Liver (tissue), 8 donors: ENCODE measurements at regions not wholly inside any gene's neighbourhood (a gene's known extent, or its start where the extent isn't known, plus 50 kb on each side); places are given as distances from the start of the nearest gene placed in this dataset.

Experiments
- DNase-seq: peaks from one replicate; pipeline ENCODE4 v3.0.0-alpha.2; 2017; ENCODE audit warnings: low spot score
- H3K27ac ChIP-seq, 2 donors: one replicate each; pipeline ENCODE4 v1.7.0; 2013; ENCODE audit warnings: inconsistent platforms in 2 of 2, low read length in 2 of 2, control low read depth in 1 of 2, low read depth in 1 of 2, mild to moderate bottlenecking in 1 of 2
- H3K27me3 ChIP-seq, 4 donors: one replicate each; pipeline versions ENCODE4 v1.6.1 to v1.7.0; 2013; ENCODE audit warnings: low read length in 3 of 4, inconsistent platforms in 1 of 4, mild to moderate bottlenecking in 1 of 4, moderate library complexity in 1 of 4; ENCODE audit not compliant: control insufficient read depth in 4 of 4, insufficient read depth in 4 of 4
- H3K36me3 ChIP-seq, 4 donors: one replicate each; pipeline versions ENCODE4 v1.6.1 to v1.7.0; 2013; ENCODE audit warnings: low read length in 3 of 4, mild to moderate bottlenecking in 3 of 4, low read depth in 1 of 4, moderate library complexity in 1 of 4; ENCODE audit not compliant: control insufficient read depth in 4 of 4, insufficient read depth in 3 of 4
- H3K4me1 ChIP-seq, 4 donors: one replicate each; pipeline versions ENCODE4 v1.6.1 to v1.7.0; 2013; ENCODE audit warnings: low read length in 3 of 4, mild to moderate bottlenecking in 3 of 4, moderate library complexity in 1 of 4; ENCODE audit not compliant: control insufficient read depth in 4 of 4, insufficient read depth in 4 of 4
- H3K4me3 ChIP-seq, 3 donors: one replicate each; pipeline versions ENCODE4 v1.6.1 to v1.7.0; 2013; ENCODE audit warnings: low read length in 3 of 3, control low read depth in 1 of 3, low read depth in 1 of 3, mild to moderate bottlenecking in 1 of 3
- H3K9ac ChIP-seq, 2 donors: one replicate each; pipeline ENCODE4 v1.7.0; 2013; ENCODE audit warnings: low read length in 2 of 2, mild to moderate bottlenecking in 2 of 2, moderate library complexity in 2 of 2, control low read depth in 1 of 2, low read depth in 1 of 2
- H3K9me3 ChIP-seq, 4 donors: one replicate each; pipeline versions ENCODE4 v1.6.1 to v1.7.0; 2013; ENCODE audit warnings: low read length in 3 of 4; ENCODE audit not compliant: control insufficient read depth in 4 of 4
- ATF3 ChIP-seq: IDR thresholded peaks from 2 replicates; pipeline ENCODE4 v1.6.1; 2016; ENCODE audit warnings: antibody characterized with exemption
- FOXA1 ChIP-seq: IDR thresholded peaks from 2 replicates; pipeline ENCODE4 v1.6.1; 2016; ENCODE audit warnings: antibody characterized with exemption
- FOXA2 ChIP-seq: IDR thresholded peaks from 2 replicates; pipeline ENCODE4 v1.6.1; 2016; ENCODE audit warnings: antibody characterized with exemption
- HNF4A ChIP-seq, 2 donors: conservative IDR thresholded peaks; 2 replicates each; pipeline ENCODE4 v1.6.1; 2016; ENCODE audit warnings: antibody characterized with exemption in 2 of 2, mild to moderate bottlenecking in 2 of 2
- HNF4G ChIP-seq: IDR thresholded peaks from 2 replicates; pipeline ENCODE4 v1.6.1; 2016; ENCODE audit warnings: antibody characterized with exemption
- JUND ChIP-seq, 2 donors: IDR thresholded peaks; 2 replicates each; pipeline ENCODE4 v1.6.1; 2016; ENCODE audit warnings: antibody characterized with exemption in 2 of 2
- MAX ChIP-seq: IDR thresholded peaks from 2 replicates; pipeline ENCODE4 v1.6.1; 2016; ENCODE audit warnings: antibody characterized with exemption
- NR2F2 ChIP-seq: IDR thresholded peaks from 2 replicates; pipeline ENCODE4 v1.6.1; 2016; ENCODE audit warnings: antibody characterized with exemption
- RAD21 ChIP-seq, 2 donors: IDR thresholded peaks; 2 replicates each; pipeline ENCODE4 v1.6.1; 2016; ENCODE audit warnings: antibody characterized with exemption in 2 of 2, mild to moderate bottlenecking in 2 of 2
- SP1 ChIP-seq: IDR thresholded peaks from 2 replicates; pipeline ENCODE4 v1.6.1; 2018; ENCODE audit warnings: antibody characterized with exemption, mild to moderate bottlenecking
- TAF1 ChIP-seq: conservative IDR thresholded peaks from 2 replicates; pipeline ENCODE4 v1.6.1; 2016; ENCODE audit warnings: antibody characterized with exemption, mild to moderate bottlenecking
- WGBS: extraction: QIAGEN DNeasy Blood & Tissue Kit; methylation state at CpG from one replicate; pipeline ENCODE4 v1.1.7; 2013; 5-methylcytosine and 5-hydroxymethylcytosine counted together
- TF ChIP-seq, protein P1 (sequence below): IDR thresholded peaks from 2 replicates; pipeline ENCODE4 v1.6.1; 2016; ENCODE audit warnings: antibody characterized with exemption
- TF ChIP-seq, protein P2 (sequence below): IDR thresholded peaks from 2 replicates; pipeline ENCODE4 v1.6.1; 2016; ENCODE audit warnings: antibody characterized with exemption, mild to moderate bottlenecking
- TF ChIP-seq, protein P3 (sequence below): fragments of 150-350 bp; IDR thresholded peaks from 2 replicates; pipeline ENCODE4 v1.5.1; 2017; ENCODE audit warnings: improper control_type of control experiment, low read depth, low read length; ENCODE audit not compliant: missing input control
- donor health status: healthy.
- donor health status: healthy.
- donor health status: healthy.
- donor health status: healthy.
- donor health status: healthy.

- TF ChIP-seq, protein P1, sequence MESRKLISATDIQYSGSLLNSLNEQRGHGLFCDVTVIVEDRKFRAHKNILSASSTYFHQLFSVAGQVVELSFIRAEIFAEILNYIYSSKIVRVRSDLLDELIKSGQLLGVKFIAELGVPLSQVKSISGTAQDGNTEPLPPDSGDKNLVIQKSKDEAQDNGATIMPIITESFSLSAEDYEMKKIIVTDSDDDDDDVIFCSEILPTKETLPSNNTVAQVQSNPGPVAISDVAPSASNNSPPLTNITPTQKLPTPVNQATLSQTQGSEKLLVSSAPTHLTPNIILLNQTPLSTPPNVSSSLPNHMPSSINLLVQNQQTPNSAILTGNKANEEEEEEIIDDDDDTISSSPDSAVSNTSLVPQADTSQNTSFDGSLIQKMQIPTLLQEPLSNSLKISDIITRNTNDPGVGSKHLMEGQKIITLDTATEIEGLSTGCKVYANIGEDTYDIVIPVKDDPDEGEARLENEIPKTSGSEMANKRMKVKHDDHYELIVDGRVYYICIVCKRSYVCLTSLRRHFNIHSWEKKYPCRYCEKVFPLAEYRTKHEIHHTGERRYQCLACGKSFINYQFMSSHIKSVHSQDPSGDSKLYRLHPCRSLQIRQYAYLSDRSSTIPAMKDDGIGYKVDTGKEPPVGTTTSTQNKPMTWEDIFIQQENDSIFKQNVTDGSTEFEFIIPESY = no peak
- no peak for TF ChIP-seq NR2F2
- TF ChIP-seq MAX = no peak
- TF ChIP-seq RAD21 (IDR thresholded peaks at IDR 0.05) = no peak
- TF ChIP-seq TAF1 = no peak
- no peak for TF ChIP-seq JUND (IDR thresholded peaks at IDR 0.05)
- TF ChIP-seq HNF4G = no peak
- TF ChIP-seq SP1 = no peak
Measured at GRCh38 chr10:88165849-88166271, 302.4 kb downstream of the PTEN start (continued).

DNA sequence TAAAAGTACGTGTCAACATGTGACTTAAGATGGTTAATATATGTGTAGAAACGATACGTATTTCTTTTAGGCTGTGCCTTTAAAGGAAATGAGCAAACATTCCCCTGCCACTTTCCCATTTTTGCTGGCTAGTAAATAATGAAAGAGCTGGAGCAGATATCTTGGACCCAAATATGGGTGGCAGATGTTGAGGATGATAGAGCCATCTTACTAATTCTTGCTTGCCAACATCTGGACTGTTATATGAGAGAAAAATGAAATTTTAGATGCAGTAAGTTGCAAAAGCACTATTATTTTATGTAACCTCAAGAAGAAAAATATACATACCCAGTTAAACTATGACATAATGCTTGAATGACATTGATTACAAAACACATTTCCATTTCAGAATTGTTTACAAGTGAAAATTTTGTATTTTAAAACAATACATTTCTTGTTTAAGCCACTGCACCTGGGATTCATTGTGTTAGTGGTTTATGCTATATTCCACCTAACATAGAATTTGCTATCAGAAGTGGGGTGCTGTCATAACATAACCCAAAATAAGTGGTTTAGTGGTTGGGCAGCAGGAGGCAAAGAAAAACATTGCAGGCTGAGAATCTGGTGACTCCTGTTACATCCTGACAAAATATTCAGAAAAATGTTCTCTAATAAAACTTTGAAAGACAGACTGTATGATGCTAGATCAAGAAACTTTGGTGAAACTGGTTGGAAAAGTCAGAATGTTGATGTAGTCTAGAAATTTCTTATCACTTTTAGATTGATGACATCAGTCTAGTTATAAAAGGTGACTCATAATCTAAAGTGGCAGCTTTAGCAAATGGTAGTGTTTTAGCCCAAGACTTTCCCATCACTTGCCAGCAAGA is 305.0 kb downstream of the PTEN start:
- Histone ChIP-seq H3K4me1 (no peaks in the 10 kb centered on the region), H3K9ac (no peak overlapping the region), H3K4me3 (no peak overlapping the region), H3K27me3 (no peaks in the 10 kb centered on the region), H3K9me3 (no peaks in the 10 kb centered on the region), H3K36me3 (no peaks in the 10 kb centered on the region), H3K27ac (no peak overlapping the region)
- TF ChIP-seq, protein P2, sequence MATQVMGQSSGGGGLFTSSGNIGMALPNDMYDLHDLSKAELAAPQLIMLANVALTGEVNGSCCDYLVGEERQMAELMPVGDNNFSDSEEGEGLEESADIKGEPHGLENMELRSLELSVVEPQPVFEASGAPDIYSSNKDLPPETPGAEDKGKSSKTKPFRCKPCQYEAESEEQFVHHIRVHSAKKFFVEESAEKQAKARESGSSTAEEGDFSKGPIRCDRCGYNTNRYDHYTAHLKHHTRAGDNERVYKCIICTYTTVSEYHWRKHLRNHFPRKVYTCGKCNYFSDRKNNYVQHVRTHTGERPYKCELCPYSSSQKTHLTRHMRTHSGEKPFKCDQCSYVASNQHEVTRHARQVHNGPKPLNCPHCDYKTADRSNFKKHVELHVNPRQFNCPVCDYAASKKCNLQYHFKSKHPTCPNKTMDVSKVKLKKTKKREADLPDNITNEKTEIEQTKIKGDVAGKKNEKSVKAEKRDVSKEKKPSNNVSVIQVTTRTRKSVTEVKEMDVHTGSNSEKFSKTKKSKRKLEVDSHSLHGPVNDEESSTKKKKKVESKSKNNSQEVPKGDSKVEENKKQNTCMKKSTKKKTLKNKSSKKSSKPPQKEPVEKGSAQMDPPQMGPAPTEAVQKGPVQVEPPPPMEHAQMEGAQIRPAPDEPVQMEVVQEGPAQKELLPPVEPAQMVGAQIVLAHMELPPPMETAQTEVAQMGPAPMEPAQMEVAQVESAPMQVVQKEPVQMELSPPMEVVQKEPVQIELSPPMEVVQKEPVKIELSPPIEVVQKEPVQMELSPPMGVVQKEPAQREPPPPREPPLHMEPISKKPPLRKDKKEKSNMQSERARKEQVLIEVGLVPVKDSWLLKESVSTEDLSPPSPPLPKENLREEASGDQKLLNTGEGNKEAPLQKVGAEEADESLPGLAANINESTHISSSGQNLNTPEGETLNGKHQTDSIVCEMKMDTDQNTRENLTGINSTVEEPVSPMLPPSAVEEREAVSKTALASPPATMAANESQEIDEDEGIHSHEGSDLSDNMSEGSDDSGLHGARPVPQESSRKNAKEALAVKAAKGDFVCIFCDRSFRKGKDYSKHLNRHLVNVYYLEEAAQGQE = no peak
- no peak for DNase-seq
- 97% methylated on average over 3 of the region's 3 CpGs for WGBS

DNA sequence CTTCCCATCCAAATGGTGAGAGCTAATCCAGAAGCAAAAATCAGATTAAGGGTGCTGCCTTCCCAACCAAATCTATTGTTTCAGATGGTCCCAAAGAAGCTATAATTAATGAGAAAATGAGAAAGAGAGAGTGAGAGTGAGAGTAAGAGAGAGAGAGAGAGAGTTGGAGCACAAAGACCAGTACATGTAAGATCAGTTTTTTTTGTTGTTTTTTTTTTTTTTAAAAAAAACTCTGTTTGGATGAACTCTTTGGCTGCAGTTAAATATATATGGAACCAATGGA is 305.6 kb downstream of the PTEN start:
- DNase-seq = no peak
- Histone ChIP-seq H3K36me3 (no peaks in the 10 kb centered on the region), H3K27ac (no peak overlapping the region), H3K9me3 (no peaks in the 10 kb centered on the region), H3K9ac (no peak overlapping the region), H3K27me3 (no peaks in the 10 kb centered on the region), H3K4me1 (no peaks in the 10 kb centered on the region), H3K4me3 (no peak overlapping the region)
- TF ChIP-seq FOXA2 = no peak
- no peak for TF ChIP-seq HNF4A (conservative IDR thresholded peaks at IDR 0.05)
- TF ChIP-seq NR2F2 = no peak
- no peak for TF ChIP-seq FOXA1
- TF ChIP-seq, protein P3, sequence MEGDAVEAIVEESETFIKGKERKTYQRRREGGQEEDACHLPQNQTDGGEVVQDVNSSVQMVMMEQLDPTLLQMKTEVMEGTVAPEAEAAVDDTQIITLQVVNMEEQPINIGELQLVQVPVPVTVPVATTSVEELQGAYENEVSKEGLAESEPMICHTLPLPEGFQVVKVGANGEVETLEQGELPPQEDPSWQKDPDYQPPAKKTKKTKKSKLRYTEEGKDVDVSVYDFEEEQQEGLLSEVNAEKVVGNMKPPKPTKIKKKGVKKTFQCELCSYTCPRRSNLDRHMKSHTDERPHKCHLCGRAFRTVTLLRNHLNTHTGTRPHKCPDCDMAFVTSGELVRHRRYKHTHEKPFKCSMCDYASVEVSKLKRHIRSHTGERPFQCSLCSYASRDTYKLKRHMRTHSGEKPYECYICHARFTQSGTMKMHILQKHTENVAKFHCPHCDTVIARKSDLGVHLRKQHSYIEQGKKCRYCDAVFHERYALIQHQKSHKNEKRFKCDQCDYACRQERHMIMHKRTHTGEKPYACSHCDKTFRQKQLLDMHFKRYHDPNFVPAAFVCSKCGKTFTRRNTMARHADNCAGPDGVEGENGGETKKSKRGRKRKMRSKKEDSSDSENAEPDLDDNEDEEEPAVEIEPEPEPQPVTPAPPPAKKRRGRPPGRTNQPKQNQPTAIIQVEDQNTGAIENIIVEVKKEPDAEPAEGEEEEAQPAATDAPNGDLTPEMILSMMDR = no peak
- no peak for TF ChIP-seq ATF3
- no peak for TF ChIP-seq TAF1
- TF ChIP-seq HNF4G = no peak
- no peak for TF ChIP-seq RAD21 (IDR thresholded peaks at IDR 0.05)
- TF ChIP-seq SP1 = no peak
